WTC11 (cell line): ENCODE measurements at regions not wholly inside any gene's neighbourhood (a gene's known extent, or its start where the extent isn't known, plus 50 kb on each side); places are given as distances from the start of the nearest gene placed in this dataset.

Experiments
- ATAC-seq: fragments of 200-7000 bp; cut with Tn5 transposase; 2 replicates; pipeline ENCODE4 v1.10.0; 2021; ENCODE audit warnings: mild to moderate bottlenecking, moderate library complexity
- CTCF ChIA-PET: fragments of 300-600 bp; sonication (Branson Sonifier 250); formaldehyde crosslinking; loops from one replicate; lab custom pipeline; 2021; ENCODE audit warnings: antibody characterized with exemption; lab: Charles Lee
- POLR2A ChIA-PET: fragments of 350-600 bp; sonication (Branson Sonifier 250); formaldehyde crosslinking; loops from one replicate; lab custom pipeline; 2021; ENCODE audit warnings: antibody characterized with exemption; lab: Charles Lee
- DNase-seq: peaks from one replicate; pipeline ENCODE4 v3.0.0; 2021; ENCODE audit warnings: low spot score
- H3K27ac Mint-ChIP-seq: 2 replicates; pipeline ENCODE4 v1.8.0; 2021; ENCODE audit warnings: mixed read lengths
- H3K27me3 Mint-ChIP-seq: 2 replicates; pipeline ENCODE4 v1.8.0; 2021; ENCODE audit warnings: low read depth, mild to moderate bottlenecking, moderate library complexity, mixed read lengths
- H3K36me3 Mint-ChIP-seq: 2 replicates; pipeline ENCODE4 v1.8.0; 2021; ENCODE audit warnings: mixed read lengths
- H3K4me1 Mint-ChIP-seq: 2 replicates; pipeline ENCODE4 v1.8.0; 2022; ENCODE audit warnings: mixed read lengths
- H3K4me3 Mint-ChIP-seq: 2 replicates; pipeline ENCODE4 v1.8.0; 2021; ENCODE audit warnings: mild to moderate bottlenecking, moderate library complexity, mixed read lengths
- H3K9me3 Mint-ChIP-seq: 2 replicates; pipeline ENCODE4 v1.8.0; 2021; ENCODE audit warnings: mixed read lengths
- CBFB ChIP-seq: sonication (generic); formaldehyde crosslinking; IDR thresholded peaks from 2 replicates; pipeline ENCODE4 v1.8.1; 2022; ENCODE audit warnings: mild to moderate bottlenecking, low read depth, missing genetic modification reagents
- CREM ChIP-seq: sonication (generic); formaldehyde crosslinking; IDR thresholded peaks from 2 replicates; pipeline ENCODE4 v1.8.1; 2022; ENCODE audit warnings: mild to moderate bottlenecking, missing genetic modification reagents, moderate library complexity
- ESRRA ChIP-seq: sonication (generic); formaldehyde crosslinking; IDR thresholded peaks from 2 replicates; pipeline ENCODE4 v1.8.1; 2022; ENCODE audit warnings: mild to moderate bottlenecking, missing genetic modification reagents, borderline replicate concordance
- FOXK1 ChIP-seq: sonication (generic); formaldehyde crosslinking; IDR thresholded peaks from 2 replicates; pipeline ENCODE4 v1.8.0; 2022; ENCODE audit warnings: mild to moderate bottlenecking, moderate library complexity, missing genetic modification reagents
- GRHL2 ChIP-seq: fragments of 250-450 bp; sonication (Bioruptor Pico); IDR thresholded peaks from 2 replicates; pipeline ENCODE4 v1.8.0; 2022; ENCODE audit warnings: mild to moderate bottlenecking, moderate library complexity; ENCODE audit not compliant: insufficient replicate concordance, severe bottlenecking
- HMGA2 ChIP-seq: fragments of 250-450 bp; sonication (Bioruptor Pico); IDR thresholded peaks from 2 replicates; pipeline ENCODE4 v1.4.0; 2021; ENCODE audit warnings: mild to moderate bottlenecking, moderate library complexity
- NFATC4 ChIP-seq: fragments of 250-450 bp; sonication (Bioruptor Pico); IDR thresholded peaks from 2 replicates; pipeline ENCODE4 v1.9.0; 2021; ENCODE audit warnings: mild to moderate bottlenecking
- NR3C1 ChIP-seq: sonication (generic); formaldehyde crosslinking; conservative IDR thresholded peaks from 2 replicates; pipeline ENCODE4 v1.8.1; 2023; ENCODE audit warnings: low read depth, mild to moderate bottlenecking, missing genetic modification reagents
- RELA ChIP-seq: sonication (generic); formaldehyde crosslinking; IDR thresholded peaks from 2 replicates; pipeline ENCODE4 v1.8.1; 2022; ENCODE audit warnings: missing genetic modification reagents, mild to moderate bottlenecking, borderline replicate concordance
- SMAD3 ChIP-seq: sonication (generic); formaldehyde crosslinking; IDR thresholded peaks from 2 replicates; pipeline ENCODE4 v1.8.0; 2022; ENCODE audit warnings: missing genetic modification reagents, mild to moderate bottlenecking, borderline replicate concordance
- ZBTB21 ChIP-seq: sonication (generic); formaldehyde crosslinking; IDR thresholded peaks from 2 replicates; pipeline ENCODE4 v1.8.1; 2023; ENCODE audit warnings: mild to moderate bottlenecking, missing genetic modification reagents, borderline replicate concordance
- ZNF219 ChIP-seq: sonication (generic); formaldehyde crosslinking; IDR thresholded peaks from 2 replicates; pipeline ENCODE4 v1.8.0; 2023; ENCODE audit warnings: missing genetic modification reagents, mild to moderate bottlenecking, borderline replicate concordance
- ZNF416 ChIP-seq: fragments of 250-450 bp; sonication (Bioruptor Pico); IDR thresholded peaks from 2 replicates; pipeline ENCODE4 v1.9.0; 2021; ENCODE audit warnings: mild to moderate bottlenecking, inconsistent platforms
- TF ChIP-seq, protein P1 (sequence below): sonication (generic); formaldehyde crosslinking; conservative IDR thresholded peaks from 2 replicates; pipeline ENCODE4 v1.8.1; 2023; ENCODE audit warnings: mild to moderate bottlenecking, low read depth, missing genetic modification reagents, moderate library complexity
- TF ChIP-seq, protein P2 (sequence below): sonication (generic); formaldehyde crosslinking; IDR thresholded peaks from 2 replicates; pipeline ENCODE4 v1.8.0; 2022; ENCODE audit warnings: mild to moderate bottlenecking, missing genetic modification reagents
- TF ChIP-seq, protein P3 (sequence below): fragments of 250-450 bp; sonication (Bioruptor Pico); IDR thresholded peaks from 2 replicates; pipeline ENCODE4 v2.1.2; 2022; ENCODE audit warnings: mild to moderate bottlenecking, moderate library complexity
- TF ChIP-seq, protein P4 (sequence below): sonication (generic); formaldehyde crosslinking; IDR thresholded peaks from 2 replicates; pipeline ENCODE4 v1.8.1; 2022; ENCODE audit warnings: low read depth, mild to moderate bottlenecking, moderate library complexity, missing genetic modification reagents, borderline replicate concordance
- TF ChIP-seq, protein P5 (sequence below): sonication (generic); formaldehyde crosslinking; IDR thresholded peaks from 2 replicates; pipeline ENCODE4 v1.8.1; 2023; ENCODE audit warnings: mild to moderate bottlenecking, moderate library complexity, missing genetic modification reagents
- TF ChIP-seq, protein P6 (sequence below): sonication (generic); formaldehyde crosslinking; IDR thresholded peaks from 2 replicates; pipeline ENCODE4 v1.8.0; 2023; ENCODE audit warnings: missing genetic modification reagents

DNA sequence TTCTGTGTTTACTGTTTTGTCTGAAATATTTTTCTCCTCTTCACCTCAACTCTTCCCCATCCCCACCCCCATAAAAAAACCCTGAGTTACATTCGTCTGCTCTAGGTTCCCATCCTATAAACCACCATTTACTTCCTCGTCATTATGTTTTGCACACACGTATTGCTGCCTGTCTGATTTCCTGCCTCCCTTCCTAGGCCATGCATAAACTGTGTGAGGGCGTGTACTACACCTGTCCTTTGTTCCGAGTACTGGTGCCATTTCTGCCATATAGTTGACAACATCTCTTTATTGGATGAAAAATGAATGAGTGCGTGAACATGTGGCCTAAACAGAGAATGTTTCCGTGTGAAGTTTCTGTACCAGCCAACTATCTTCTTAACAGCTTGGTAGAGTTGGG is 258.5 kb upstream of the FAT1 start:
- Mint-ChIP-seq H3K4me3 (no peak overlapping the region), H3K27ac (no peak overlapping the region), H3K36me3 (no peaks in the 10 kb centered on the region; the same call in 1 of the 2 replicates), H3K27me3 (peaks cover 11% of the 10 kb centered on the region; the same call in 1 of the 2 replicates)
- TF ChIP-seq NFATC4 (CRISPR knock-in tag), result no peak
- no peak for TF ChIP-seq RELA (CRISPR knock-in tag)
- TF ChIP-seq ESRRA (CRISPR knock-in tag), result no peak
- TF ChIP-seq, protein P1, sequence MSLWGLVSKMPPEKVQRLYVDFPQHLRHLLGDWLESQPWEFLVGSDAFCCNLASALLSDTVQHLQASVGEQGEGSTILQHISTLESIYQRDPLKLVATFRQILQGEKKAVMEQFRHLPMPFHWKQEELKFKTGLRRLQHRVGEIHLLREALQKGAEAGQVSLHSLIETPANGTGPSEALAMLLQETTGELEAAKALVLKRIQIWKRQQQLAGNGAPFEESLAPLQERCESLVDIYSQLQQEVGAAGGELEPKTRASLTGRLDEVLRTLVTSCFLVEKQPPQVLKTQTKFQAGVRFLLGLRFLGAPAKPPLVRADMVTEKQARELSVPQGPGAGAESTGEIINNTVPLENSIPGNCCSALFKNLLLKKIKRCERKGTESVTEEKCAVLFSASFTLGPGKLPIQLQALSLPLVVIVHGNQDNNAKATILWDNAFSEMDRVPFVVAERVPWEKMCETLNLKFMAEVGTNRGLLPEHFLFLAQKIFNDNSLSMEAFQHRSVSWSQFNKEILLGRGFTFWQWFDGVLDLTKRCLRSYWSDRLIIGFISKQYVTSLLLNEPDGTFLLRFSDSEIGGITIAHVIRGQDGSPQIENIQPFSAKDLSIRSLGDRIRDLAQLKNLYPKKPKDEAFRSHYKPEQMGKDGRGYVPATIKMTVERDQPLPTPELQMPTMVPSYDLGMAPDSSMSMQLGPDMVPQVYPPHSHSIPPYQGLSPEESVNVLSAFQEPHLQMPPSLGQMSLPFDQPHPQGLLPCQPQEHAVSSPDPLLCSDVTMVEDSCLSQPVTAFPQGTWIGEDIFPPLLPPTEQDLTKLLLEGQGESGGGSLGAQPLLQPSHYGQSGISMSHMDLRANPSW (CRISPR knock-in tag), result no peak
- TF ChIP-seq, protein P2, sequence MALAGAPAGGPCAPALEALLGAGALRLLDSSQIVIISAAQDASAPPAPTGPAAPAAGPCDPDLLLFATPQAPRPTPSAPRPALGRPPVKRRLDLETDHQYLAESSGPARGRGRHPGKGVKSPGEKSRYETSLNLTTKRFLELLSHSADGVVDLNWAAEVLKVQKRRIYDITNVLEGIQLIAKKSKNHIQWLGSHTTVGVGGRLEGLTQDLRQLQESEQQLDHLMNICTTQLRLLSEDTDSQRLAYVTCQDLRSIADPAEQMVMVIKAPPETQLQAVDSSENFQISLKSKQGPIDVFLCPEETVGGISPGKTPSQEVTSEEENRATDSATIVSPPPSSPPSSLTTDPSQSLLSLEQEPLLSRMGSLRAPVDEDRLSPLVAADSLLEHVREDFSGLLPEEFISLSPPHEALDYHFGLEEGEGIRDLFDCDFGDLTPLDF (CRISPR knock-in tag), result no peak
- no peak for TF ChIP-seq CREM (CRISPR knock-in tag)
- TF ChIP-seq, protein P3, sequence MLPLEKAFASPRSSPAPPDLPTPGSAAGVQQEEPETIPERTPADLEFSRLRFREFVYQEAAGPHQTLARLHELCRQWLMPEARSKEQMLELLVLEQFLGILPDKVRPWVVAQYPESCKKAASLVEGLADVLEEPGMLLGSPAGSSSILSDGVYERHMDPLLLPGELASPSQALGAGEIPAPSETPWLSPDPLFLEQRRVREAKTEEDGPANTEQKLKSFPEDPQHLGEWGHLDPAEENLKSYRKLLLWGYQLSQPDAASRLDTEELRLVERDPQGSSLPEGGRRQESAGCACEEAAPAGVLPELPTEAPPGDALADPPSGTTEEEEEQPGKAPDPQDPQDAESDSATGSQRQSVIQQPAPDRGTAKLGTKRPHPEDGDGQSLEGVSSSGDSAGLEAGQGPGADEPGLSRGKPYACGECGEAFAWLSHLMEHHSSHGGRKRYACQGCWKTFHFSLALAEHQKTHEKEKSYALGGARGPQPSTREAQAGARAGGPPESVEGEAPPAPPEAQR (CRISPR knock-in tag), result no peak
- no peak for TF ChIP-seq ZNF416
- no peak for TF ChIP-seq ZNF219 (CRISPR knock-in tag)
- TF ChIP-seq FOXK1 (CRISPR knock-in tag), result no peak
- no peak for TF ChIP-seq HMGA2 (CRISPR knock-in tag)
- no peak for TF ChIP-seq CBFB
- TF ChIP-seq NR3C1 (CRISPR knock-in tag), result no peak
- no peak for TF ChIP-seq SMAD3 (CRISPR knock-in tag)
- TF ChIP-seq, protein P4, sequence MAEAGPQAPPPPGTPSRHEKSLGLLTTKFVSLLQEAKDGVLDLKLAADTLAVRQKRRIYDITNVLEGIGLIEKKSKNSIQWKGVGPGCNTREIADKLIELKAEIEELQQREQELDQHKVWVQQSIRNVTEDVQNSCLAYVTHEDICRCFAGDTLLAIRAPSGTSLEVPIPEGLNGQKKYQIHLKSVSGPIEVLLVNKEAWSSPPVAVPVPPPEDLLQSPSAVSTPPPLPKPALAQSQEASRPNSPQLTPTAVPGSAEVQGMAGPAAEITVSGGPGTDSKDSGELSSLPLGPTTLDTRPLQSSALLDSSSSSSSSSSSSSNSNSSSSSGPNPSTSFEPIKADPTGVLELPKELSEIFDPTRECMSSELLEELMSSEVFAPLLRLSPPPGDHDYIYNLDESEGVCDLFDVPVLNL (CRISPR knock-in tag), result no peak
- TF ChIP-seq, protein P5, sequence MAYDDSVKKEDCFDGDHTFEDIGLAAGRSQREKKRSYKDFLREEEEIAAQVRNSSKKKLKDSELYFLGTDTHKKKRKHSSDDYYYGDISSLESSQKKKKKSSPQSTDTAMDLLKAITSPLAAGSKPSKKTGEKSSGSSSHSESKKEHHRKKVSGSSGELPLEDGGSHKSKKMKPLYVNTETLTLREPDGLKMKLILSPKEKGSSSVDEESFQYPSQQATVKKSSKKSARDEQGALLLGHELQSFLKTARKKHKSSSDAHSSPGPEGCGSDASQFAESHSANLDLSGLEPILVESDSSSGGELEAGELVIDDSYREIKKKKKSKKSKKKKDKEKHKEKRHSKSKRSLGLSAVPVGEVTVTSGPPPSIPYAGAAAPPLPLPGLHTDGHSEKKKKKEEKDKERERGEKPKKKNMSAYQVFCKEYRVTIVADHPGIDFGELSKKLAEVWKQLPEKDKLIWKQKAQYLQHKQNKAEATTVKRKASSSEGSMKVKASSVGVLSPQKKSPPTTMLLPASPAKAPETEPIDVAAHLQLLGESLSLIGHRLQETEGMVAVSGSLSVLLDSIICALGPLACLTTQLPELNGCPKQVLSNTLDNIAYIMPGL, result no peak
- TF ChIP-seq, protein P6, sequence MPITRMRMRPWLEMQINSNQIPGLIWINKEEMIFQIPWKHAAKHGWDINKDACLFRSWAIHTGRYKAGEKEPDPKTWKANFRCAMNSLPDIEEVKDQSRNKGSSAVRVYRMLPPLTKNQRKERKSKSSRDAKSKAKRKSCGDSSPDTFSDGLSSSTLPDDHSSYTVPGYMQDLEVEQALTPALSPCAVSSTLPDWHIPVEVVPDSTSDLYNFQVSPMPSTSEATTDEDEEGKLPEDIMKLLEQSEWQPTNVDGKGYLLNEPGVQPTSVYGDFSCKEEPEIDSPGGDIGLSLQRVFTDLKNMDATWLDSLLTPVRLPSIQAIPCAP, result no peak
- no peak for TF ChIP-seq ZBTB21
- TF ChIP-seq GRHL2 (CRISPR knock-in tag), result no peak
- TF ChIP-seq, all 79 proteins: peak for 0
- H3K9me3 Mint-ChIP-seq, result peaks cover 9% of the 10 kb centered on the region
- ChIA-PET POLR2A (no interaction called here), CTCF (no interaction called here)
- no peak for ATAC-seq
- no peak for DNase-seq
- peaks cover 20% of the 10 kb centered on the region for H3K4me1 Mint-ChIP-seq
